Esophagus squamous epithelium (tissue), 5 donors: ENCODE measurements at regions not wholly inside any gene's neighbourhood (a gene's known extent, or its start where the extent isn't known, plus 50 kb on each side); places are given as distances from the start of the nearest gene placed in this dataset.

ENCODE experiments used
- DNase-seq: peaks from one replicate; lab custom pipeline; 2025; lab: John Stamatoyannopoulos, UW
- H3K27ac ChIP-seq, 4 donors: fragments of 200-600 bp; sonication (generic); one replicate each; pipeline ENCODE4 v1.5.1; 2016 to 2019; ENCODE audit warnings: mild to moderate bottlenecking in 1 of 4
- H3K27me3 ChIP-seq, 4 donors: fragments of 200-600 bp; sonication (generic); 1 replicate in 3 of 4; 2 replicates in 1 of 4; pipeline versions ENCODE4 v1.5.1 to v1.6.0; 2017 to 2021; ENCODE audit warnings: antibody characterized with exemption in 1 of 4
- H3K36me3 ChIP-seq, 3 donors: fragments of 200-600 bp; sonication (generic); one replicate each; pipeline ENCODE4 v1.5.1; 2016 to 2019
- H3K4me1 ChIP-seq, 3 donors: fragments of 200-600 bp; sonication (generic); one replicate each; pipeline ENCODE4 v1.5.1; 2017 to 2019
- H3K4me3 ChIP-seq, 4 donors: fragments of 200-600 bp; sonication (generic); 1 replicate in 3 of 4; 2 replicates in 1 of 4; pipeline ENCODE4 v1.5.1; 2016 to 2019; ENCODE audit warnings: mild to moderate bottlenecking in 2 of 4, moderate library complexity in 1 of 4
- H3K9me3 ChIP-seq, 3 donors: fragments of 200-600 bp; sonication (generic); one replicate each; pipeline ENCODE4 v1.5.1; 2016 to 2019
- POLR2A ChIP-seq, 4 donors: fragments of 450-650 bp; IDR thresholded peaks; one replicate each; pipeline ENCODE4 v1.6.1; 2017; ENCODE audit warnings: antibody characterized with exemption in 4 of 4, mild to moderate bottlenecking in 4 of 4, moderate library complexity in 3 of 4
- WGBS, 2 donors: methylation state at CpG; one replicate each; pipeline ENCODE4 v1.1.5; 2018; 5-methylcytosine and 5-hydroxymethylcytosine counted together
- intact Hi-C: fragments of 100-400 bp; cut with DNase I; formaldehyde crosslinking; loops from one replicate; pipeline ENCODE4 v1.15.0; 2022
- TF ChIP-seq, protein P1 (sequence below), 6 experiments: fragments of 450-650 bp in 4 of 6; fragments of 200-600 bp in 2 of 6; sonication (generic) in 2 of 6; IDR thresholded peaks; one replicate each; pipeline ENCODE4 v1.5.1; 2016 to 2019; ENCODE audit warnings: antibody characterized with exemption in 6 of 6, mild to moderate bottlenecking in 4 of 6, moderate library complexity in 4 of 6
- donor health status: DM: yes; HTN: yes; CAD: no.

GRCh38 chr5:40270274-40270845, 409.4 kb upstream of the PTGER4 start:
- intact Hi-C loops: no loop called here
- Histone ChIP-seq H3K9me3 (no peaks in the 10 kb centered on the region), H3K36me3 (no peaks in the 10 kb centered on the region), H3K4me3 (no peak overlapping the region), H3K27ac (no peak overlapping the region), H3K4me1 (peaks cover 0 to 32% (median 0%) of the 10 kb centered on the region in 3 donors), H3K27me3 (no peaks in the 10 kb centered on the region)
- no peak for DNase-seq
- TF ChIP-seq, protein P1, sequence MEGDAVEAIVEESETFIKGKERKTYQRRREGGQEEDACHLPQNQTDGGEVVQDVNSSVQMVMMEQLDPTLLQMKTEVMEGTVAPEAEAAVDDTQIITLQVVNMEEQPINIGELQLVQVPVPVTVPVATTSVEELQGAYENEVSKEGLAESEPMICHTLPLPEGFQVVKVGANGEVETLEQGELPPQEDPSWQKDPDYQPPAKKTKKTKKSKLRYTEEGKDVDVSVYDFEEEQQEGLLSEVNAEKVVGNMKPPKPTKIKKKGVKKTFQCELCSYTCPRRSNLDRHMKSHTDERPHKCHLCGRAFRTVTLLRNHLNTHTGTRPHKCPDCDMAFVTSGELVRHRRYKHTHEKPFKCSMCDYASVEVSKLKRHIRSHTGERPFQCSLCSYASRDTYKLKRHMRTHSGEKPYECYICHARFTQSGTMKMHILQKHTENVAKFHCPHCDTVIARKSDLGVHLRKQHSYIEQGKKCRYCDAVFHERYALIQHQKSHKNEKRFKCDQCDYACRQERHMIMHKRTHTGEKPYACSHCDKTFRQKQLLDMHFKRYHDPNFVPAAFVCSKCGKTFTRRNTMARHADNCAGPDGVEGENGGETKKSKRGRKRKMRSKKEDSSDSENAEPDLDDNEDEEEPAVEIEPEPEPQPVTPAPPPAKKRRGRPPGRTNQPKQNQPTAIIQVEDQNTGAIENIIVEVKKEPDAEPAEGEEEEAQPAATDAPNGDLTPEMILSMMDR (IDR thresholded peaks at IDR 0.05): no peak
- TF ChIP-seq POLR2A (IDR thresholded peaks at IDR 0.05): no peak
- 52 to 65% methylated on average over 2 of the region's 2 CpGs for WGBS, 2 donors

GRCh38 chr5:40268088-40268487, 411.6 kb upstream of the PTGER4 start:
- Histone ChIP-seq H3K27ac (no peak overlapping the region), H3K4me3 (no peak overlapping the region), H3K4me1 (peaks cover 0 to 32% (median 0%) of the 10 kb centered on the region in 3 donors), H3K27me3 (no peaks in the 10 kb centered on the region), H3K36me3 (no peaks in the 10 kb centered on the region), H3K9me3 (no peaks in the 10 kb centered on the region)
- no peak for DNase-seq
- TF ChIP-seq, protein P1 (IDR thresholded peaks at IDR 0.05): no peak
- no peak for TF ChIP-seq POLR2A (IDR thresholded peaks at IDR 0.05)
- intact Hi-C loops: no loop called here
- whole genome bisulfite sequencing, 2 donors: 69 to 73% methylated on average over 1 of the region's 1 CpG

DNA sequence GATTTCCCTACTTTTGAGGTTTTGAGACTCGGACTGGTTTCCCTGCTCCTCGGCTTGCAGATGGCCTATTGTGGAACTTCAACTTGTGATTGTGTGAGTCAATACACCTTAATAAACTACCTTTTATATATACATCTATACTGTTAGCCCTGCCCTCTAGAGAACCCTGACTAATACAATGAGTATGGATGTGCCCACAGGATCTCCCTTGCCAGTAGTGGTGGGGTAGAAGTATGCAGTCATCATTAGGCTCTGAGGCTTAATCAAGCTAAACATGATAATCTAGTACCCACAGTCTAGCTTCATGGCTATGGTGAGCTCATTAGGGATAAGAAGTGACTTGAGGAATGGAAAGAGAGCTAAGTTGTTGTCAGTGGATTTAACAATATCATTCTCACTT, 412.8 kb upstream of the PTGER4 start:
- 94 to 100% methylated on average over 2 of the region's 2 CpGs for WGBS, 2 donors
- Histone ChIP-seq H3K27me3 (no peaks in the 10 kb centered on the region), H3K4me1 (peaks cover 0 to 20% (median 0%) of the 10 kb centered on the region in 3 donors), H3K27ac (no peak overlapping the region), H3K36me3 (no peaks in the 10 kb centered on the region), H3K9me3 (no peaks in the 10 kb centered on the region), H3K4me3 (no peak overlapping the region)
- no peak for TF ChIP-seq POLR2A (IDR thresholded peaks at IDR 0.05)
- TF ChIP-seq, protein P1 (IDR thresholded peaks at IDR 0.05): no peak
- intact Hi-C loops: no loop called here
- no peak for DNase-seq

- Histone ChIP-seq H3K27me3 (no peaks in the 10 kb centered on the region), H3K4me1 (peaks cover 0 to 4% (median 0%) of the 10 kb centered on the region in 3 donors), H3K9me3 (no peaks in the 10 kb centered on the region), H3K36me3 (no peaks in the 10 kb centered on the region), H3K4me3 (no peak overlapping the region), H3K27ac (no peak overlapping the region)
- intact Hi-C loops: no loop called here
- TF ChIP-seq POLR2A (IDR thresholded peaks at IDR 0.05): no peak
- TF ChIP-seq, protein P1 (IDR thresholded peaks at IDR 0.05): no peak
- no peak for DNase-seq
- 77 to 88% methylated on average over 1 of the region's 1 CpG for WGBS, 2 donors
Measured at GRCh38 chr5:40261984-40262383, 417.7 kb upstream of the PTGER4 start.

DNA sequence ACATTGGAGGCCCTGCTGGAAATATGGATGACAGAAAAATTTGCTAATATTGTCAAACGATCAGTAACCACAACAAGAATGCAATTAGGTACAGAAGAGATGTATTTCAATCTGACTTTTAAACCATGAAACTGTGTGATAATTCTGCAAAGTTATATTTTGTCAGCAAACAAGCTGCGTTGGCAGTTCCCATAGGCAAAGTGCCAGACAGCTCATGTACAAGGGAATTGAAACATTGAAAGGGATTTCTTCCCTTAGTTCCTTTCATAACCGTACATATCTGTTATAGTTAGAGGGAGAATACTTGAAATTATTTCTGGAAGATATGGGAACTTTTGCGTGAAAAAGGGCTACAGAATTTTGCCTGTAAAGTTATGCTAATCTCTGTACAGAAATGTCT, 419.4 kb upstream of the PTGER4 start:
- Histone ChIP-seq H3K36me3 (no peaks in the 10 kb centered on the region), H3K27ac (no peak overlapping the region), H3K4me1 (peaks cover 0 to 4% (median 0%) of the 10 kb centered on the region in 3 donors), H3K27me3 (no peaks in the 10 kb centered on the region), H3K4me3 (no peak overlapping the region), H3K9me3 (no peaks in the 10 kb centered on the region)
- DNase-seq: no peak
- intact Hi-C loops: no loop called here
- TF ChIP-seq, protein P1 (IDR thresholded peaks at IDR 0.05): no peak
- TF ChIP-seq POLR2A (IDR thresholded peaks at IDR 0.05): no peak
- 34 to 45% methylated on average over 4 of the region's 4 CpGs for WGBS, 2 donors
